DND-41 (cell line): ENCODE measurements at regions not wholly inside any gene's neighbourhood (a gene's known extent, or its start where the extent isn't known, plus 50 kb on each side); places are given as distances from the start of the nearest gene placed in this dataset.

ENCODE experiments used
- EZH2 ChIP-seq: IDR thresholded peaks from 3 replicates; pipeline ENCODE4 v1.6.1; 2012; ENCODE audit warnings: borderline replicate concordance, low read depth, mild to moderate bottlenecking, moderate library complexity, low read length, inconsistent platforms; ENCODE audit not compliant: severe bottlenecking
- TF ChIP-seq, protein P1 (sequence below): IDR thresholded peaks from 2 replicates; pipeline ENCODE4 v1.5.1; 2012; ENCODE audit warnings: borderline replicate concordance, low read length, moderate library complexity, mild to moderate bottlenecking; ENCODE audit not compliant: poor library complexity, severe bottlenecking; ENCODE audit errors: extremely low read depth

- TF ChIP-seq, protein P1, sequence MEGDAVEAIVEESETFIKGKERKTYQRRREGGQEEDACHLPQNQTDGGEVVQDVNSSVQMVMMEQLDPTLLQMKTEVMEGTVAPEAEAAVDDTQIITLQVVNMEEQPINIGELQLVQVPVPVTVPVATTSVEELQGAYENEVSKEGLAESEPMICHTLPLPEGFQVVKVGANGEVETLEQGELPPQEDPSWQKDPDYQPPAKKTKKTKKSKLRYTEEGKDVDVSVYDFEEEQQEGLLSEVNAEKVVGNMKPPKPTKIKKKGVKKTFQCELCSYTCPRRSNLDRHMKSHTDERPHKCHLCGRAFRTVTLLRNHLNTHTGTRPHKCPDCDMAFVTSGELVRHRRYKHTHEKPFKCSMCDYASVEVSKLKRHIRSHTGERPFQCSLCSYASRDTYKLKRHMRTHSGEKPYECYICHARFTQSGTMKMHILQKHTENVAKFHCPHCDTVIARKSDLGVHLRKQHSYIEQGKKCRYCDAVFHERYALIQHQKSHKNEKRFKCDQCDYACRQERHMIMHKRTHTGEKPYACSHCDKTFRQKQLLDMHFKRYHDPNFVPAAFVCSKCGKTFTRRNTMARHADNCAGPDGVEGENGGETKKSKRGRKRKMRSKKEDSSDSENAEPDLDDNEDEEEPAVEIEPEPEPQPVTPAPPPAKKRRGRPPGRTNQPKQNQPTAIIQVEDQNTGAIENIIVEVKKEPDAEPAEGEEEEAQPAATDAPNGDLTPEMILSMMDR: no peak
- TF ChIP-seq EZH2: no peak
These were observed 537.5 kb downstream of the SPRY1 start for GRCh38 chr4:123934096-123934495.
